NB4 (cell line): ENCODE measurements at regions not wholly inside any gene's neighbourhood (a gene's known extent, or its start where the extent isn't known, plus 50 kb on each side); places are given as distances from the start of the nearest gene placed in this dataset.

ENCODE experiments used
- POLR2A ChIP-seq: IDR thresholded peaks from 2 replicates; pipeline ENCODE4 v1.6.1; 2011; ENCODE audit warnings: mild to moderate bottlenecking; ENCODE audit not compliant: insufficient read length; ENCODE audit errors: extremely low read depth
- TF ChIP-seq, protein P1 (sequence below): IDR thresholded peaks from one replicate; pipeline ENCODE4 v1.5.1; 2012; ENCODE audit warnings: low read depth, low read length
- TF ChIP-seq, protein P2 (sequence below): IDR thresholded peaks from 2 replicates; pipeline ENCODE4 v1.6.1; 2011; ENCODE audit warnings: low read depth, low read length

DNA sequence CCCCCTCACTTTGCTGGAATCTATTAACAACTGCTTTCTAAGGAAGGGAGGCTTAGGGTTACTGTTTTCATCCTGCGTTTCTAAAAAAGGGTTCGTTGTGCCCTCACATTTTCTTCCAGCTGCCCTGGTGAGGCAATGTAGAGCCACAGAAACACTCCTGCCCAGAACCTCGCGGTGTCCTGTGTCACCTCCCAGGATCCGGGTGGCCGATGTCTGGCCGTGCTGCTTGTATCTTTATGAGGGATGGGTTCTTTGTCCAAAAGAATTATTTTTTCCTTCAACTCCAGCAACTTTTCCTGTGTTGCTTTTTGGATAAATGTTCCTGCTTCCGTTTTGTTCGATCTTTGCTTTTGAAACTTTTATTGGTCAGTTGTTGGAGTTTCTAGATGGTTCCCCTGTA is 291.8 kb upstream of the HS6ST1 start:
- TF ChIP-seq, protein P1, sequence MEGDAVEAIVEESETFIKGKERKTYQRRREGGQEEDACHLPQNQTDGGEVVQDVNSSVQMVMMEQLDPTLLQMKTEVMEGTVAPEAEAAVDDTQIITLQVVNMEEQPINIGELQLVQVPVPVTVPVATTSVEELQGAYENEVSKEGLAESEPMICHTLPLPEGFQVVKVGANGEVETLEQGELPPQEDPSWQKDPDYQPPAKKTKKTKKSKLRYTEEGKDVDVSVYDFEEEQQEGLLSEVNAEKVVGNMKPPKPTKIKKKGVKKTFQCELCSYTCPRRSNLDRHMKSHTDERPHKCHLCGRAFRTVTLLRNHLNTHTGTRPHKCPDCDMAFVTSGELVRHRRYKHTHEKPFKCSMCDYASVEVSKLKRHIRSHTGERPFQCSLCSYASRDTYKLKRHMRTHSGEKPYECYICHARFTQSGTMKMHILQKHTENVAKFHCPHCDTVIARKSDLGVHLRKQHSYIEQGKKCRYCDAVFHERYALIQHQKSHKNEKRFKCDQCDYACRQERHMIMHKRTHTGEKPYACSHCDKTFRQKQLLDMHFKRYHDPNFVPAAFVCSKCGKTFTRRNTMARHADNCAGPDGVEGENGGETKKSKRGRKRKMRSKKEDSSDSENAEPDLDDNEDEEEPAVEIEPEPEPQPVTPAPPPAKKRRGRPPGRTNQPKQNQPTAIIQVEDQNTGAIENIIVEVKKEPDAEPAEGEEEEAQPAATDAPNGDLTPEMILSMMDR, result no peak
- no peak for TF ChIP-seq POLR2A
- TF ChIP-seq, protein P2, sequence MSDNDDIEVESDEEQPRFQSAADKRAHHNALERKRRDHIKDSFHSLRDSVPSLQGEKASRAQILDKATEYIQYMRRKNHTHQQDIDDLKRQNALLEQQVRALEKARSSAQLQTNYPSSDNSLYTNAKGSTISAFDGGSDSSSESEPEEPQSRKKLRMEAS, result no peak
